Adrenal gland (tissue), 5 donors: ENCODE measurements at regions not wholly inside any gene's neighbourhood (a gene's known extent, or its start where the extent isn't known, plus 50 kb on each side); places are given as distances from the start of the nearest gene placed in this dataset.

Source experiments
- CTCF ChIP-seq, 6 experiments: fragments of 450-650 bp in 4 of 6; fragments of 200-600 bp in 2 of 6; sonication (generic) in 1 of 6; IDR thresholded peaks; 1 replicate in 5 of 6; 2 replicates in 1 of 6; pipeline versions ENCODE4 v1.5.1 to v1.8.0; 2016 to 2021; ENCODE audit warnings: antibody characterized with exemption in 6 of 6, mild to moderate bottlenecking in 2 of 6, moderate library complexity in 1 of 6
- POLR2A ChIP-seq, 2 donors: fragments of 450-650 bp; IDR thresholded peaks; one replicate each; pipeline ENCODE4 v1.6.1; 2017; ENCODE audit warnings: antibody characterized with exemption in 2 of 2, mild to moderate bottlenecking in 2 of 2, moderate library complexity in 1 of 2
- donor health status: DM: no; HTN: no; CAD: no.

- TF ChIP-seq CTCF (IDR thresholded peaks at IDR 0.05) (no peak), POLR2A (IDR thresholded peaks at IDR 0.05) (no peak)
Measured at GRCh38 chr15:62456011-62456920, 291.2 kb upstream of the C2CD4B start.
